K562 (cell line): ENCODE measurements at regions not wholly inside any gene's neighbourhood (a gene's known extent, or its start where the extent isn't known, plus 50 kb on each side); places are given as distances from the start of the nearest gene placed in this dataset.

Experiments used
- ATAC-seq: fragments of 200-7000 bp; cut with Tn5 transposase; 3 replicates; pipeline ENCODE4 v1.9.1; 2020; ENCODE audit warnings: moderate library complexity
- BruUV-seq: library from RNA; stranded (reverse); fragments of 400-500 nt; replicated peaks from 2 replicates; lab custom pipeline; 2021; lab: Mats Ljungman, UMichigan
- CTCF ChIA-PET: fragments of 300-600 bp; formaldehyde crosslinking; extraction: SDS; loops from one replicate; lab custom pipeline; 2021; ENCODE audit warnings: low intra/inter-chr PET ratio; lab: Yijun Ruan, JAX
- POLR2A ChIA-PET: fragments of 300-600, 350-650 bp; sonication (Branson Sonifier 250); formaldehyde crosslinking; extraction: SDS; loops from one replicate; lab custom pipeline; 2021; ENCODE audit warnings: antibody characterized with exemption, inconsistent platforms; lab: Yijun Ruan, JAX
- DNase-seq, 4 experiments: peaks; one replicate each; pipeline versions ENCODE4 v3.0.0 to v3.0.0-alpha.2; 2011 to 2018; ENCODE audit warnings: low spot score in 3 of 4, mixed read lengths in 3 of 4; ENCODE audit errors: extremely low read depth in 1 of 4
- FAIRE-seq: peaks from 2 replicates; lab custom pipeline; 2011; peaks lifted over from hg19 to GRCh38; lab: Jason Lieb, UNC
- H2AFZ ChIP-seq: 2 replicates; pipeline ENCODE4 v1.6.0; 2011; ENCODE audit warnings: low read depth, low read length, control low read depth, inconsistent platforms
- H3K27ac ChIP-seq: fragments of 200-600 bp; 3 replicates; pipeline ENCODE4 v1.8.0; 2011; ENCODE audit warnings: low read depth, mild to moderate bottlenecking, control low read depth, inconsistent platforms, low read length, moderate library complexity, mixed read lengths; ENCODE audit errors: extremely low read depth
- H3K27me3 ChIP-seq, 2 experiments: fragments of 300-600 bp in 1 of 2; 2 replicates in 1 of 2; 3 replicates in 1 of 2; pipeline versions ENCODE4 v1.6.0 to v1.8.0; 2011; ENCODE audit warnings: inconsistent platforms in 2 of 2, low read length in 2 of 2, mild to moderate bottlenecking in 1 of 2, mixed read lengths in 1 of 2, moderate library complexity in 1 of 2; ENCODE audit not compliant: control insufficient read depth in 2 of 2, insufficient read depth in 2 of 2
- H3K36me3 ChIP-seq: fragments of 300-600 bp; 3 replicates; pipeline ENCODE4 v1.8.0; 2011; ENCODE audit warnings: mild to moderate bottlenecking, low read length, inconsistent platforms; ENCODE audit not compliant: control insufficient read depth, insufficient read depth
- H3K4me1 ChIP-seq, 2 experiments: fragments of 200-600 bp in 1 of 2; replicated peaks in 1 of 2; 2 replicates in 1 of 2; 3 replicates in 1 of 2; pipeline versions ENCODE4 v1.5.1 to v1.8.0; 2011; ENCODE audit warnings: inconsistent platforms in 2 of 2, low read length in 2 of 2, mild to moderate bottlenecking in 1 of 2, mixed read lengths in 1 of 2, moderate library complexity in 1 of 2; ENCODE audit not compliant: control insufficient read depth in 2 of 2, insufficient read depth in 2 of 2
- H3K4me2 ChIP-seq: 2 replicates; pipeline ENCODE4 v1.6.1; 2011; ENCODE audit warnings: low read length, control low read depth, inconsistent platforms, mixed read lengths; ENCODE audit not compliant: insufficient read depth
- H3K4me3 ChIP-seq: fragments of 200-600 bp; sonication (generic), shearing (Covaris generic); 2 replicates; pipeline ENCODE4 v1.5.1; 2016; ENCODE audit warnings: control low read depth, inconsistent platforms
- H3K79me2 ChIP-seq: fragments of 200-600 bp; 3 replicates; pipeline ENCODE4 v1.8.0; 2011; ENCODE audit warnings: low read length, inconsistent platforms; ENCODE audit not compliant: control insufficient read depth, insufficient read depth
- H3K9ac ChIP-seq, 2 experiments: 2 replicates each; pipeline versions ENCODE4 v1.6.0 to v1.6.1; 2011; ENCODE audit warnings: low read depth in 2 of 2, low read length in 2 of 2, control low read depth in 1 of 2, inconsistent platforms in 1 of 2, mild to moderate bottlenecking in 1 of 2, mixed read lengths in 1 of 2; ENCODE audit not compliant: insufficient read depth in 1 of 2
- H3K9me1 ChIP-seq: one replicate; pipeline ENCODE4 v1.6.0; 2011; ENCODE audit warnings: inconsistent platforms, mild to moderate bottlenecking, low read length, moderate library complexity; ENCODE audit not compliant: control insufficient read depth, insufficient read depth
- H3K9me3 ChIP-seq: replicated peaks from 2 replicates; pipeline ENCODE4 v1.5.1; 2011; ENCODE audit warnings: low read depth, low read length, inconsistent platforms; ENCODE audit not compliant: control insufficient read depth, insufficient read depth
- H4K20me1 ChIP-seq: replicated peaks from 2 replicates; pipeline ENCODE4 v1.6.1; 2011; ENCODE audit warnings: low read length, inconsistent platforms, mixed read lengths; ENCODE audit not compliant: control insufficient read depth, insufficient read depth
- BCL6 ChIP-seq: fragments of 250-450 bp; sonication (Bioruptor Pico); IDR thresholded peaks from 2 replicates; pipeline ENCODE4 v1.4.0; 2020
- CBFA2T2 ChIP-seq: fragments of 450-650 bp; conservative IDR thresholded peaks from 2 replicates; pipeline ENCODE4 v1.6.1; 2017; ENCODE audit warnings: mild to moderate bottlenecking
- CEBPB ChIP-seq: fragments of 450-650 bp; IDR thresholded peaks from 2 replicates; pipeline ENCODE4 v1.6.1; 2016; ENCODE audit warnings: missing genetic modification characterization, missing compliant biosample characterization
- CTCF ChIP-seq, 3 experiments: IDR thresholded peaks in 2 of 3; conservative IDR thresholded peaks in 1 of 3; 2 replicates each; pipeline ENCODE4 v1.5.1; 2011 to 2012; ENCODE audit warnings: low read length in 3 of 3, mild to moderate bottlenecking in 3 of 3, control low read depth in 2 of 3, improper control_type of control experiment in 1 of 3, inconsistent platforms in 1 of 3, low read depth in 1 of 3, mixed read lengths in 1 of 3, moderate library complexity in 1 of 3; ENCODE audit not compliant: insufficient read depth in 2 of 3
- FIP1L1 ChIP-seq: fragments of 200-400 bp; formaldehyde crosslinking; IDR thresholded peaks from 2 replicates; pipeline ENCODE4 v1.6.1; 2018; ENCODE audit warnings: mild to moderate bottlenecking, low read depth, low read length; ENCODE audit not compliant: poor library complexity, severe bottlenecking
- LCOR ChIP-seq: sonication (generic); formaldehyde crosslinking; IDR thresholded peaks from 2 replicates; pipeline ENCODE4 v1.8.0; 2022; ENCODE audit warnings: mild to moderate bottlenecking, missing genetic modification reagents
- POLR3G ChIP-seq: IDR thresholded peaks from 2 replicates; pipeline ENCODE4 v1.6.1; 2011; ENCODE audit not compliant: insufficient read length, insufficient replicate concordance; ENCODE audit errors: extremely low read depth
- ZNF165 ChIP-seq: fragments of 250-450 bp; sonication (Bioruptor Pico); IDR thresholded peaks from 2 replicates; pipeline ENCODE4 v1.4.0; 2020; ENCODE audit warnings: borderline replicate concordance
- WGBS: fragments of 100-300 bp; shearing (Covaris generic); methylation state at CpG from one replicate; pipeline ENCODE4 v1.1.6; 2016; ENCODE audit warnings: low coverage, mixed read lengths; ENCODE audit not compliant: insufficient coverage; ENCODE audit errors: missing lambda C conversion rate; 5-methylcytosine and 5-hydroxymethylcytosine counted together
- in situ Hi-C: fragments of 300-500 bp; cut with MboI; formaldehyde crosslinking; loops from 4 replicates; pipeline ENCODE4 v1.15.0; 2018; ENCODE audit warnings: inconsistent platforms, mixed read lengths
- intact Hi-C: fragments of 100-400 bp; cut with micrococcal nuclease; formaldehyde crosslinking; loops from 2 replicates; pipeline ENCODE4 v1.14.2; 2022
- TF ChIP-seq, protein P1 (sequence below): sonication (generic); formaldehyde crosslinking; IDR thresholded peaks from 2 replicates; pipeline ENCODE4 v1.8.1; 2023; ENCODE audit warnings: mild to moderate bottlenecking, missing genetic modification reagents
- TF ChIP-seq, protein P2 (sequence below), 2 experiments: IDR thresholded peaks in 1 of 2; conservative IDR thresholded peaks in 1 of 2; 2 replicates each; pipeline ENCODE4 v1.6.1; 2016; ENCODE audit warnings: low read depth in 2 of 2, mild to moderate bottlenecking in 1 of 2, missing compliant biosample characterization in 1 of 2, missing genetic modification characterization in 1 of 2, moderate library complexity in 1 of 2
- TF ChIP-seq, protein P3 (sequence below): sonication (generic); formaldehyde crosslinking; IDR thresholded peaks from 2 replicates; pipeline ENCODE4 v1.8.1; 2023; ENCODE audit warnings: missing genetic modification reagents, mild to moderate bottlenecking, borderline replicate concordance

- Histone ChIP-seq H3K9me1 (no peaks in the 10 kb centered on the region), H4K20me1 (peaks cover 7% of the 10 kb centered on the region), H3K36me3 (no peaks in the 10 kb centered on the region), H2AFZ (no peak overlapping the region), H3K27ac (no peak overlapping the region), H3K9me3 (no peaks in the 10 kb centered on the region), H3K79me2 (no peaks in the 10 kb centered on the region), H3K9ac (no peak overlapping the region), H3K27me3 (peaks cover 27 to 51% of the 10 kb centered on the region in 2 experiments), H3K4me2 (no peak overlapping the region), H3K4me1 (peaks cover 4 to 11% of the 10 kb centered on the region in 2 experiments; a peak in 3 of 5 replicates), H3K4me3 (no peak overlapping the region)
- CTCF ChIA-PET, result no interaction called here
- POLR2A ChIA-PET, result no interaction called here
- DNase-seq (no peak), ATAC-seq (no peak), FAIRE-seq (no peak)
- WGBS, result 3% methylated on average over 9 of the region's 9 CpGs
- BruUV-seq, result no TSS peak
- in situ Hi-C loops, result no loop called here
- intact Hi-C loops, result no loop called here
- TF ChIP-seq, protein P1, sequence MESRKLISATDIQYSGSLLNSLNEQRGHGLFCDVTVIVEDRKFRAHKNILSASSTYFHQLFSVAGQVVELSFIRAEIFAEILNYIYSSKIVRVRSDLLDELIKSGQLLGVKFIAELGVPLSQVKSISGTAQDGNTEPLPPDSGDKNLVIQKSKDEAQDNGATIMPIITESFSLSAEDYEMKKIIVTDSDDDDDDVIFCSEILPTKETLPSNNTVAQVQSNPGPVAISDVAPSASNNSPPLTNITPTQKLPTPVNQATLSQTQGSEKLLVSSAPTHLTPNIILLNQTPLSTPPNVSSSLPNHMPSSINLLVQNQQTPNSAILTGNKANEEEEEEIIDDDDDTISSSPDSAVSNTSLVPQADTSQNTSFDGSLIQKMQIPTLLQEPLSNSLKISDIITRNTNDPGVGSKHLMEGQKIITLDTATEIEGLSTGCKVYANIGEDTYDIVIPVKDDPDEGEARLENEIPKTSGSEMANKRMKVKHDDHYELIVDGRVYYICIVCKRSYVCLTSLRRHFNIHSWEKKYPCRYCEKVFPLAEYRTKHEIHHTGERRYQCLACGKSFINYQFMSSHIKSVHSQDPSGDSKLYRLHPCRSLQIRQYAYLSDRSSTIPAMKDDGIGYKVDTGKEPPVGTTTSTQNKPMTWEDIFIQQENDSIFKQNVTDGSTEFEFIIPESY (CRISPR knock-in tag), result no peak
- TF ChIP-seq, protein P2, sequence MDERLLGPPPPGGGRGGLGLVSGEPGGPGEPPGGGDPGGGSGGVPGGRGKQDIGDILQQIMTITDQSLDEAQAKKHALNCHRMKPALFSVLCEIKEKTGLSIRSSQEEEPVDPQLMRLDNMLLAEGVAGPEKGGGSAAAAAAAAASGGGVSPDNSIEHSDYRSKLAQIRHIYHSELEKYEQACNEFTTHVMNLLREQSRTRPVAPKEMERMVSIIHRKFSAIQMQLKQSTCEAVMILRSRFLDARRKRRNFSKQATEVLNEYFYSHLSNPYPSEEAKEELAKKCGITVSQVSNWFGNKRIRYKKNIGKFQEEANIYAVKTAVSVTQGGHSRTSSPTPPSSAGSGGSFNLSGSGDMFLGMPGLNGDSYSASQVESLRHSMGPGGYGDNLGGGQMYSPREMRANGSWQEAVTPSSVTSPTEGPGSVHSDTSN (CRISPR knock-in tag; IDR thresholded peaks at IDR 0.05; ENCODE audit: low read depth), result no peak
- TF ChIP-seq, protein P2 (tag; conservative IDR thresholded peaks at IDR 0.05; ENCODE audit: low read depth), result peak; percentile 58
- TF ChIP-seq FIP1L1 (no peak), CTCF (IDR thresholded peaks at IDR 0.05 in 2 of 3, conservative IDR thresholded peaks at IDR 0.05 in 1 of 3; ENCODE audit: insufficient read depth in 2 of 3, low read depth in 1 of 3, low read length in 3 of 3) (no peak), LCOR (CRISPR knock-in tag) (no peak), BCL6 (CRISPR knock-in tag) (no peak), ZNF165 (no peak), CEBPB (tag) (peak; percentile 65), CBFA2T2 (peak; percentile 51), POLR3G (no peak)
- TF ChIP-seq, protein P3, sequence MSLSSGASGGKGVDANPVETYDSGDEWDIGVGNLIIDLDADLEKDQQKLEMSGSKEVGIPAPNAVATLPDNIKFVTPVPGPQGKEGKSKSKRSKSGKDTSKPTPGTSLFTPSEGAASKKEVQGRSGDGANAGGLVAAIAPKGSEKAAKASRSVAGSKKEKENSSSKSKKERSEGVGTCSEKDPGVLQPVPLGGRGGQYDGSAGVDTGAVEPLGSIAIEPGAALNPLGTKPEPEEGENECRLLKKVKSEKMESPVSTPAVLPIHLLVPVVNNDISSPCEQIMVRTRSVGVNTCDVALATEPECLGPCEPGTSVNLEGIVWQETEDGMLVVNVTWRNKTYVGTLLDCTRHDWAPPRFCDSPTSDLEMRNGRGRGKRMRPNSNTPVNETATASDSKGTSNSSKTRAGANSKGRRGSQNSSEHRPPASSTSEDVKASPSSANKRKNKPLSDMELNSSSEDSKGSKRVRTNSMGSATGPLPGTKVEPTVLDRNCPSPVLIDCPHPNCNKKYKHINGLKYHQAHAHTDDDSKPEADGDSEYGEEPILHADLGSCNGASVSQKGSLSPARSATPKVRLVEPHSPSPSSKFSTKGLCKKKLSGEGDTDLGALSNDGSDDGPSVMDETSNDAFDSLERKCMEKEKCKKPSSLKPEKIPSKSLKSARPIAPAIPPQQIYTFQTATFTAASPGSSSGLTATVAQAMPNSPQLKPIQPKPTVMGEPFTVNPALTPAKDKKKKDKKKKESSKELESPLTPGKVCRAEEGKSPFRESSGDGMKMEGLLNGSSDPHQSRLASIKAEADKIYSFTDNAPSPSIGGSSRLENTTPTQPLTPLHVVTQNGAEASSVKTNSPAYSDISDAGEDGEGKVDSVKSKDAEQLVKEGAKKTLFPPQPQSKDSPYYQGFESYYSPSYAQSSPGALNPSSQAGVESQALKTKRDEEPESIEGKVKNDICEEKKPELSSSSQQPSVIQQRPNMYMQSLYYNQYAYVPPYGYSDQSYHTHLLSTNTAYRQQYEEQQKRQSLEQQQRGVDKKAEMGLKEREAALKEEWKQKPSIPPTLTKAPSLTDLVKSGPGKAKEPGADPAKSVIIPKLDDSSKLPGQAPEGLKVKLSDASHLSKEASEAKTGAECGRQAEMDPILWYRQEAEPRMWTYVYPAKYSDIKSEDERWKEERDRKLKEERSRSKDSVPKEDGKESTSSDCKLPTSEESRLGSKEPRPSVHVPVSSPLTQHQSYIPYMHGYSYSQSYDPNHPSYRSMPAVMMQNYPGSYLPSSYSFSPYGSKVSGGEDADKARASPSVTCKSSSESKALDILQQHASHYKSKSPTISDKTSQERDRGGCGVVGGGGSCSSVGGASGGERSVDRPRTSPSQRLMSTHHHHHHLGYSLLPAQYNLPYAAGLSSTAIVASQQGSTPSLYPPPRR (CRISPR knock-in tag), result no peak
Measured at GRCh38 chr12:113674996-113675395, 203.3 kb upstream of the LHX5 start.
